IPS DF 6.9 (cell line): ENCODE measurements at regions not wholly inside any gene's neighbourhood (a gene's known extent, or its start where the extent isn't known, plus 50 kb on each side); places are given as distances from the start of the nearest gene placed in this dataset.

Source experiments
- DNase-seq: peaks from one replicate; pipeline ENCODE4 v3.0.0-alpha.2; 2013; ENCODE audit warnings: low read depth, low spot score
- H3K27ac ChIP-seq: one replicate; pipeline ENCODE4 v1.5.1; 2013; ENCODE audit warnings: low read length, control low read depth
- H3K27me3 ChIP-seq: 2 replicates; pipeline ENCODE4 v1.6.1; 2013; ENCODE audit warnings: mild to moderate bottlenecking, low read length; ENCODE audit not compliant: control insufficient read depth, insufficient read depth
- H3K36me3 ChIP-seq: 2 replicates; pipeline ENCODE4 v1.6.1; 2013; ENCODE audit warnings: low read length; ENCODE audit not compliant: control insufficient read depth, insufficient read depth
- H3K4me1 ChIP-seq: 2 replicates; pipeline ENCODE4 v1.6.1; 2013; ENCODE audit warnings: low read length; ENCODE audit not compliant: control insufficient read depth, insufficient read depth
- H3K4me3 ChIP-seq: 2 replicates; pipeline ENCODE4 v1.5.1; 2013; ENCODE audit warnings: mild to moderate bottlenecking, low read length
- H3K9me3 ChIP-seq: 2 replicates; pipeline ENCODE4 v1.6.1; 2013; ENCODE audit warnings: low read length, inconsistent platforms; ENCODE audit not compliant: control insufficient read depth, insufficient read depth
- WGBS: extraction: QIAGEN DNeasy Blood & Tissue Kit; methylation state at CpG from one replicate; pipeline ENCODE4 v1.1.7; 2013; ENCODE audit warnings: mixed read lengths, missing lambda C conversion rate; ENCODE audit not compliant: insufficient read length, insufficient coverage; 5-methylcytosine and 5-hydroxymethylcytosine counted together

- WGBS = no CpG with 5 or more reads among the region's 8 CpGs
- peaks cover 2% of the 10 kb centered on the region for H3K4me1 ChIP-seq
- no peaks in the 10 kb centered on the region for H3K36me3 ChIP-seq
- no peaks in the 10 kb centered on the region for H3K27me3 ChIP-seq
- H3K27ac ChIP-seq = no peak overlapping the region
- H3K9me3 ChIP-seq = no peaks in the 10 kb centered on the region
- DNase-seq = no peak
- no peak overlapping the region for H3K4me3 ChIP-seq
Observed at GRCh38 chr10:121084016-121084674, 233.0 kb downstream of the WDR11 start.

DNA sequence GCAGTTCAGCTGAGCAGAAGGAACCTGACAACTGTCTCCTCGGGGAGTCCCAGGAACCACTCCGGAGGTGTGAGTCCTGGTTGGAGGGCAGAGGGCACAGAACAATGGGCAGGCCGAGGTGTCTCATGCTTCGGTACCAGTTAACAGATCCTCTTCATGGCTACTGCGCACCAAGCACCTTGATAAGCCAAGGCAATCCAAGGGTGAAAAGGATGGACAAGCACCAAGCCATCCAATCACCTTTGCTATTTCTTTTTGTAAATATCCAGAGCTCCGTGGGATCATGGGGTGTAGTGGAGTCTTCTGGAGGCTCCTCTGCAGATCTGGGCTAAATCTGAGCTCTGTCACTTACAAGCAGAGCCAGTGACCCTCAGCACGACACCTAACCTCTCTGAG is 233.5 kb downstream of the WDR11 start:
- no peak overlapping the region for H3K4me3 ChIP-seq
- no CpG with 5 or more reads among the region's 7 CpGs for WGBS
- H3K36me3 ChIP-seq = no peaks in the 10 kb centered on the region
- peaks cover 2% of the 10 kb centered on the region for H3K4me1 ChIP-seq
- no peaks in the 10 kb centered on the region; the same call in 1 of the 2 replicates for H3K9me3 ChIP-seq
- no peak overlapping the region for H3K27ac ChIP-seq
- DNase-seq = no peak
- H3K27me3 ChIP-seq = no peaks in the 10 kb centered on the region

GRCh38 chr10:121085367-121085766 is 234.2 kb downstream of the WDR11 start:
- DNase-seq = no peak
- Histone ChIP-seq H3K27ac (no peak overlapping the region), H3K36me3 (no peaks in the 10 kb centered on the region), H3K4me1 (peaks cover 2% of the 10 kb centered on the region), H3K9me3 (no peaks in the 10 kb centered on the region; the same call in 1 of the 2 replicates), H3K4me3 (no peak overlapping the region), H3K27me3 (no peaks in the 10 kb centered on the region)
- no CpG with 5 or more reads among the region's 6 CpGs for WGBS

DNA sequence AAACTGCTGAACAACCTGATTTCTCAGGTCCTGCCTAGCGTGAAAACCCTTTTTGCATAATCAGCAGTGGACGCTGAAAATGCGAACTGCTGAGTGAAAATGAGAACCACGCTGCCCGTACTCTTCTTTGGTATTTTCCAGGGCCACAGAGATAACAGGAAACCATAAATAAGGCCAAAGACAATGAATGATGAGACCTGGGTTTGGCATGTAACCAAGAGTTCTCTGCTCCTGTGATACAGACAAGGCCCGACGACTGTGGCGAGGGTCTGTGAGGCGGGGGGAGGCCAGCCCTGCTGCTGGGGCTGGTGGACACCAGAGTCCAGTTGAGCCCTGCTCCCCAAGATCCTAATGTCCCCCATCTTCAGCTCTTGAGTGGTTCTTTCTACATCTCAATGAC is 236.0 kb downstream of the WDR11 start:
- H3K27ac ChIP-seq = no peak overlapping the region
- no peaks in the 10 kb centered on the region for H3K36me3 ChIP-seq
- no CpG with 5 or more reads among the region's 9 CpGs for WGBS
- H3K4me3 ChIP-seq = no peak overlapping the region
- H3K4me1 ChIP-seq = no peaks in the 10 kb centered on the region
- no peaks in the 10 kb centered on the region for H3K27me3 ChIP-seq
- no peaks in the 10 kb centered on the region; the same call in 1 of the 2 replicates for H3K9me3 ChIP-seq
- no peak for DNase-seq

DNA sequence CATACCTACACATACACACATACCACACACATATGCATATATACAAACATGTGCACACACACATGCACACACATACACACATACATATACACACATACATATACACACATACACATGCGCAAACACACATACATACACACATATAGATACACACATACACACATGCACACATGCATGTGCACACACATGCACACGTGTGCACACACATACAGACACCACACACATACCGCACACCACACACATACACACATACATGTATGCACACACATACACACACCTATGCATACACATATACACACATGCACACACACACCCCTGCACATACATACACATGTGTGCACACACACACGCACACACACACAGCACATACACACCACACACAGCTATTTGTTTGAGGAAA is 236.5 kb downstream of the WDR11 start:
- no peak for DNase-seq
- no peaks in the 10 kb centered on the region for H3K36me3 ChIP-seq
- no peaks in the 10 kb centered on the region; the same call in 1 of the 2 replicates for H3K9me3 ChIP-seq
- WGBS = no CpG with 5 or more reads among the region's 4 CpGs
- H3K4me1 ChIP-seq = no peaks in the 10 kb centered on the region
- no peak overlapping the region for H3K4me3 ChIP-seq
- no peaks in the 10 kb centered on the region for H3K27me3 ChIP-seq
- H3K27ac ChIP-seq = no peak overlapping the region

DNA sequence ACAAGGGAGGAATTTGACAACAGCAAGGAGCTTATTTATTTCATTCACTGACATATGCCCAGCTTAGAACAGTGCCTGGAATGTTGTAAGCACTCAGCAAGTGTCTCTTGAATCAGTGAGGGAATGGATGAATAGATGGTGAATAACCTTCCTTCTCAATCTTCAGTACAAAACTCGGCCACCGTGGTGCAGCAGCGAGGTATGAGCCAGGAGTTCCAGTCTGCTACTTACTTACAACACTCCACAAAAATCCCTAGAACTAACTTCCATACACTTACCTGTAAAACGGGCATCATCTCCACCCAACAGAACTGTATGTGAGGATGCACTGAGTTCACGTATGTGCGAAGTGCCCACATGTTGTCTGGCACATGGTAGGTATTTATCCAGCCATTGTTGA is 237.4 kb downstream of the WDR11 start:
- DNase-seq = no peak
- no peaks in the 10 kb centered on the region for H3K27me3 ChIP-seq
- H3K4me1 ChIP-seq = no peaks in the 10 kb centered on the region
- no peak overlapping the region for H3K27ac ChIP-seq
- no CpG with 5 or more reads among the region's 6 CpGs for WGBS
- no peaks in the 10 kb centered on the region for H3K36me3 ChIP-seq
- H3K9me3 ChIP-seq = no peaks in the 10 kb centered on the region; the same call in 1 of the 2 replicates
- H3K4me3 ChIP-seq = no peak overlapping the region

DNA sequence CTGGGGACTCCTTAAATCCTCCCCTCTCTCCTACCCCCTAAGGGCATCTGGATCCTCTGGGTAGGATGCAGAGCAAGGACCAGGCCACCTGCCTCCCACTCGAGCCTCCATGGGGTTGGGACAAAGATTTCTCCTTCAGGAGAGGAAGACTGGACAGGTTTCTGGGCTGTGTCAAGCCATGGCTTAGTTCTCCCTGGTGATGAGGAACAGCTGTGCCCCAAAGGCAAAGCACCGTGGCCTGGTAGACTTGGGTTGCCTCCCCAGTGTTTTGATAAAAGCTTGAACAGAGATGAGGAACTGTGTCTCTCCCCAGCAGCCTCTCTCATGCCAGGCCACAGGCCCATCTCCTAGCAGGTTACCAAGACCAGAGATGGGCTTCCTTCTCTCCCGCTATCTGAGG is 238.3 kb downstream of the WDR11 start:
- DNase-seq = no peak
- H3K9me3 ChIP-seq = no peaks in the 10 kb centered on the region; the same call in 1 of the 2 replicates
- H3K27ac ChIP-seq = no peak overlapping the region
- no peaks in the 10 kb centered on the region for H3K36me3 ChIP-seq
- H3K4me1 ChIP-seq = no peaks in the 10 kb centered on the region
- no peak overlapping the region for H3K4me3 ChIP-seq
- no peaks in the 10 kb centered on the region for H3K27me3 ChIP-seq
- no CpG with 5 or more reads among the region's 3 CpGs for WGBS

GRCh38 chr10:121091961-121092719 is 241.0 kb downstream of the WDR11 start:
- H3K4me1 ChIP-seq = no peaks in the 10 kb centered on the region
- no peaks in the 10 kb centered on the region; the same call in 1 of the 2 replicates for H3K9me3 ChIP-seq
- DNase-seq = no peak
- H3K27ac ChIP-seq = no peak overlapping the region
- H3K4me3 ChIP-seq = no peak overlapping the region
- H3K36me3 ChIP-seq = no peaks in the 10 kb centered on the region
- H3K27me3 ChIP-seq = no peaks in the 10 kb centered on the region
- WGBS = no CpG with 5 or more reads among the region's 5 CpGs

DNA sequence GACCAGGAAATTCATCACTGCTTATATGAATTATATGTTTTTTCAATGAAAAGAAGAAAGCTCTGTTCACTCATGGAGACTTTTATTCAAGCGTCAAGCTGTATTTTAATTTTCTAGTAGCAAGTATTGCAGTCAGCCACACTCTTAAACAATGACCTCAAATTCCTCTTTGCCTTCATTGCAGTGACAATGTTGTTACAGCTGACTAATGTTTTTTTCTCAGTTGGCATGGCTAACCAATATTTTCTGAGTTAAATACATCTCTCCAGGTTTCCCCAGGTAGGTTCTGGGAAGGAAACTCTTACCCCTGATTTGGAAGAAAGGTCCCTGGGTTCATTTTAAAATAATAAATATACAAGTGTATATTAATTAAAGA is 241.5 kb downstream of the WDR11 start:
- WGBS = no CpG with 5 or more reads among the region's 1 CpG
- Histone ChIP-seq H3K36me3 (no peaks in the 10 kb centered on the region), H3K4me3 (no peak overlapping the region), H3K27ac (no peak overlapping the region), H3K4me1 (no peaks in the 10 kb centered on the region), H3K9me3 (no peaks in the 10 kb centered on the region; the same call in 1 of the 2 replicates), H3K27me3 (no peaks in the 10 kb centered on the region)
- DNase-seq = no peak

GRCh38 chr10:121096617-121097431 is 245.7 kb downstream of the WDR11 start:
- H3K9me3 ChIP-seq = no peaks in the 10 kb centered on the region
- no CpG with 5 or more reads among the region's 8 CpGs for WGBS
- H3K27ac ChIP-seq = no peak overlapping the region
- no peaks in the 10 kb centered on the region for H3K36me3 ChIP-seq
- H3K4me3 ChIP-seq = no peak overlapping the region
- H3K27me3 ChIP-seq = no peaks in the 10 kb centered on the region
- no peaks in the 10 kb centered on the region for H3K4me1 ChIP-seq
- no peak for DNase-seq
